Cardiac muscle cell (in vitro differentiated cells and primary cell): ENCODE measurements at regions not wholly inside any gene's neighbourhood (a gene's known extent, or its start where the extent isn't known, plus 50 kb on each side); places are given as distances from the start of the nearest gene placed in this dataset.

Source experiments
- DNase-seq, 2 donors: peaks; one replicate each; pipeline versions ENCODE4 v3.0.0 to v3.0.0-alpha.2; 2010 to 2017; ENCODE audit warnings: low read depth in 1 of 2, low spot score in 1 of 2
- H3K27ac ChIP-seq: fragments of 200-600 bp; sonication (generic); 2 replicates; pipeline ENCODE4 v1.5.1; 2016
- H3K27me3 ChIP-seq: fragments of 200-600 bp; sonication (generic); 2 replicates; pipeline ENCODE4 v1.6.0; 2016; ENCODE audit warnings: control low read depth
- H3K36me3 ChIP-seq: fragments of 200-600 bp; sonication (generic); 2 replicates; pipeline ENCODE4 v1.5.1; 2016; ENCODE audit warnings: control low read depth
- H3K4me1 ChIP-seq: fragments of 200-600 bp; sonication (generic); 2 replicates; pipeline ENCODE4 v1.8.1; 2017; ENCODE audit warnings: low read depth, mild to moderate bottlenecking, mixed run types
- H3K4me3 ChIP-seq: fragments of 200-600 bp; sonication (generic); 2 replicates; pipeline ENCODE4 v1.5.1; 2016; ENCODE audit warnings: mild to moderate bottlenecking
- H3K9me3 ChIP-seq: fragments of 200-600 bp; sonication (generic); 2 replicates; pipeline ENCODE4 v1.5.1; 2017; ENCODE audit warnings: low read depth, mild to moderate bottlenecking, control low read depth
- TF ChIP-seq, protein P1 (sequence below): IDR thresholded peaks from 2 replicates; pipeline ENCODE4 v1.5.1; 2012; ENCODE audit warnings: low read depth, mild to moderate bottlenecking, low read length

DNA sequence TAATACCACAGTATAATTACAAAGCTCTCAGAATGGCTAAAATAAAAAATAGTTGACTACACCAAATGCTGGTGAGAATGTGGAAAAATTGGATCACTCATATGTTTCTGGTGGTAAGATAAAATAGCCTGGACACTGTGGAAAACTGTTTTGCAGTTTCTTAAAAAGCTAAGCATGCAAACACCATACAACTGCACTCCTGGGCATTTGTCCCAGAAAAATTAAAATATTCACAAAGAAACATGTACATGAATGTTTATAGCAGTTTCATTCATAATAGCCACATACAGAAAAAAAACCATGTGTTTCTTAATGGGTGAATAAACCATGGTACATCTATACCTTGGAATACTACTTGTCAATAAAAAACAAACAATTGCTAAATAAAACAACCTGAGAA, 172.9 kb downstream of the AHR start:
- no peaks in the 10 kb centered on the region for H3K9me3 ChIP-seq
- H3K4me3 ChIP-seq: no peak overlapping the region
- no peaks in the 10 kb centered on the region for H3K36me3 ChIP-seq
- TF ChIP-seq, protein P1, sequence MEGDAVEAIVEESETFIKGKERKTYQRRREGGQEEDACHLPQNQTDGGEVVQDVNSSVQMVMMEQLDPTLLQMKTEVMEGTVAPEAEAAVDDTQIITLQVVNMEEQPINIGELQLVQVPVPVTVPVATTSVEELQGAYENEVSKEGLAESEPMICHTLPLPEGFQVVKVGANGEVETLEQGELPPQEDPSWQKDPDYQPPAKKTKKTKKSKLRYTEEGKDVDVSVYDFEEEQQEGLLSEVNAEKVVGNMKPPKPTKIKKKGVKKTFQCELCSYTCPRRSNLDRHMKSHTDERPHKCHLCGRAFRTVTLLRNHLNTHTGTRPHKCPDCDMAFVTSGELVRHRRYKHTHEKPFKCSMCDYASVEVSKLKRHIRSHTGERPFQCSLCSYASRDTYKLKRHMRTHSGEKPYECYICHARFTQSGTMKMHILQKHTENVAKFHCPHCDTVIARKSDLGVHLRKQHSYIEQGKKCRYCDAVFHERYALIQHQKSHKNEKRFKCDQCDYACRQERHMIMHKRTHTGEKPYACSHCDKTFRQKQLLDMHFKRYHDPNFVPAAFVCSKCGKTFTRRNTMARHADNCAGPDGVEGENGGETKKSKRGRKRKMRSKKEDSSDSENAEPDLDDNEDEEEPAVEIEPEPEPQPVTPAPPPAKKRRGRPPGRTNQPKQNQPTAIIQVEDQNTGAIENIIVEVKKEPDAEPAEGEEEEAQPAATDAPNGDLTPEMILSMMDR: no peak
- no peaks in the 10 kb centered on the region for H3K27me3 ChIP-seq
- DNase-seq: no peak
- no peaks in the 10 kb centered on the region for H3K4me1 ChIP-seq
- H3K27ac ChIP-seq: no peak overlapping the region

DNA sequence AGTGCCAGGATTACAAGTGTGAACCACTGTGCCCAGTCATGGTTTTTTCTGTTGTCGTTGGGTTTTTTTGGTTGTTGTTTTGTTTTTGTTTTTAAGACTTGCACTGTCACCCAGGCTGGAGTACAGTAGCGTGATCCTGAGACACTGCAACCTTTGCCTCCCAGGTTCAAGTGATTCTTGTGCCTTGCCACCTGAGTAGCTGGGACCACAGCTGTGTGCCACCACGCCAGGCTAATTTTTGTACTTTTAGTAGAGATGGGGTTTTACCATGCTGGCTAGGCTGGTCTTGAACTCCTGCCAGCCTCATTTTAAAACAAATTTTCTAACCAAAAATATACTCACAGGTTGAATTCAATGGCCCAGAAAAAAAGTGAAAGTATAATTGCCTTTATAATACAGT, 174.1 kb downstream of the AHR start:
- Histone ChIP-seq H3K27ac (no peak overlapping the region), H3K4me3 (no peak overlapping the region), H3K4me1 (no peaks in the 10 kb centered on the region), H3K9me3 (no peaks in the 10 kb centered on the region), H3K27me3 (no peaks in the 10 kb centered on the region), H3K36me3 (no peaks in the 10 kb centered on the region)
- DNase-seq: no peak
- TF ChIP-seq, protein P1: no peak

DNA sequence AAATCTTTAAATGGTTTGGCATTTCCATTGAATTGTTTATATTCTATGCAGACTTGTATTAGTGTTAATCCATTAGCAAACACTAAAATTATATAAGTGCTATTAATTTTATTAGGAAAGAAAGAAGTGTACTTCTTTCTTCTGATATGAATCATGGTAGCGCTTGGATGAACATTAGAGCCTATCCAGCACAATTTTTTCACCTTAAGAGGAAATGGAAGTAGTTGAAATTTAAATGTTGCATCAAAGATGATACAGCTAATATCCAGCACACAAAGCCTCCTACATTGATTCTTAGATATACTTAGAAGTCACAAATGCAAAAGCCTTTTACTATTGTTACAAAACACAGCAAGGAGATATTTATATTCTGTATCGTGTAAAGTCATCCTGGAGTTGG, 174.5 kb downstream of the AHR start:
- no peaks in the 10 kb centered on the region for H3K36me3 ChIP-seq
- DNase-seq: no peak
- no peaks in the 10 kb centered on the region for H3K27me3 ChIP-seq
- TF ChIP-seq, protein P1: no peak
- H3K4me3 ChIP-seq: no peak overlapping the region
- no peaks in the 10 kb centered on the region for H3K9me3 ChIP-seq
- H3K27ac ChIP-seq: no peak overlapping the region
- no peaks in the 10 kb centered on the region for H3K4me1 ChIP-seq

DNA sequence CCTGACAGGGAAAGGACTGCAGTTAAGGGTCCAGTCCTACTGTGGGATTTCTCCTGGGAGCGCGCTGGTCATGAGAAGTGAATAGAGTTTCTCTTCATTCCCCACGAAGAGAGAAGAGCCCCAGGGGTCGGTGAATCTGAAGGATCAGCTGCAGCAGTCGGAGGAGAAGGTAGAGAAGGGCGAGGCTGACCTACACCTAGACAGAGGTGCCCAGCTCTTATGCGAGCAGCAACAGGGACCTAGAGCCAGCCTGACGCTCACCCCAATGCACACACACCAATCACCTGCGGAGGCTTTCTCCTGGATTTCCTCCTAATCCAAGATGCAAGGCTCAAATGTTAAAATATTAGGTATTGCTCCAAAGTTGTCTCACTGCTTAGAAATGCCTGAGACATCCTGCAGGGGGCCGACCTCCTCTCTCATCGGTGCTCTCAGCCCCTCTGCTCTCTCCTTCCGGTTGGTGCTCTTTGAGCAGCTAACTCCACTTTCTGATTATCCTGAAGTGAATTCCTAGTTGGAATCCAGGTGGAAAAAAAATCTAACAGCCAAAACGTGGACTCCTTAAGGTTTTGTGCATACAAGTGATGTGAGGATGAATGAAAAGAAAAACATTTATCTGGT, 176.4 kb downstream of the AHR start:
- Histone ChIP-seq H3K36me3 (no peaks in the 10 kb centered on the region), H3K4me3 (no peak overlapping the region), H3K27ac (no peak overlapping the region), H3K27me3 (no peaks in the 10 kb centered on the region), H3K4me1 (no peaks in the 10 kb centered on the region), H3K9me3 (no peaks in the 10 kb centered on the region)
- TF ChIP-seq, protein P1: peak; percentile 27
- DNase-seq: no peak

DNA sequence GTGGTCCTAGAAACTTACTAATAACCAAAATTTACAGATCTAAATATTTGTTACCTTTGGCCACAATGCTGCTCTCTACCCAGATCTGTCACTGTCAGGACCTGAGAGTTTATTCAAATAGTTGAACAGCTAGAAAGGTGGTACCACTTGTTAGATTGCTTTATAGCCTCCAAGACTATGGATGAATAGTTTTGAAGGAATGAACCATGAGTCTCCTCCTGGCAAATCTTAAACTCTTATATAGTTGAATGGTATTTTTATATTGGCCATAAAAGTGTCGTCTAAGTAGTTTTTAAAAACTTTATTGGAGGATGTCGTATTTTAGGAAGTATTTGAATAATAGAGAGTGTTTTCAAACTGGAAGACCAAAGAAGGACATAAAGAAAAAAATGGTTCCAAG, 178.7 kb downstream of the AHR start:
- H3K27me3 ChIP-seq: no peaks in the 10 kb centered on the region
- TF ChIP-seq, protein P1: no peak
- no peak for DNase-seq
- H3K4me1 ChIP-seq: peaks cover 10% of the 10 kb centered on the region
- H3K4me3 ChIP-seq: no peak overlapping the region
- no peaks in the 10 kb centered on the region for H3K9me3 ChIP-seq
- H3K27ac ChIP-seq: no peak overlapping the region
- no peaks in the 10 kb centered on the region for H3K36me3 ChIP-seq
